Osteoblast (primary cell): ENCODE measurements at regions not wholly inside any gene's neighbourhood (a gene's known extent, or its start where the extent isn't known, plus 50 kb on each side); places are given as distances from the start of the nearest gene placed in this dataset.
A peak's percentile ranks its signal among the peaks of the same experiment; 100 is the strongest.

Experiments used
- DNase-seq: peaks from one replicate; pipeline ENCODE4 v3.0.0; 2011; ENCODE audit warnings: low spot score, mixed read lengths; ENCODE audit not compliant: insufficient read length; ENCODE audit errors: missing footprints
- H2AFZ ChIP-seq: 2 replicates; pipeline ENCODE4 v1.6.0; 2011; ENCODE audit warnings: mild to moderate bottlenecking, low read length
- H3K27ac ChIP-seq: 2 replicates; pipeline ENCODE4 v1.5.1; 2011; ENCODE audit warnings: mild to moderate bottlenecking, low read depth, low read length, moderate library complexity
- H3K27me3 ChIP-seq: 2 replicates; pipeline ENCODE4 v1.6.0; 2012; ENCODE audit warnings: mild to moderate bottlenecking, control low read depth, inconsistent platforms, low read length, moderate library complexity; ENCODE audit not compliant: insufficient read depth
- H3K36me3 ChIP-seq: 2 replicates; pipeline ENCODE4 v1.5.1; 2011; ENCODE audit warnings: mild to moderate bottlenecking, low read length, control low read depth, moderate library complexity; ENCODE audit not compliant: insufficient read depth
- H3K4me1 ChIP-seq: 2 replicates; pipeline ENCODE4 v1.5.1; 2011; ENCODE audit warnings: mild to moderate bottlenecking, low read length, control low read depth, moderate library complexity; ENCODE audit not compliant: insufficient read depth
- H3K4me2 ChIP-seq: 2 replicates; pipeline ENCODE4 v1.6.0; 2011; ENCODE audit warnings: mild to moderate bottlenecking, low read length; ENCODE audit not compliant: insufficient read depth
- H3K4me3 ChIP-seq: fragments of 200-600 bp; sonication (generic); 3 replicates; pipeline ENCODE4 v1.5.1; 2012; ENCODE audit warnings: mild to moderate bottlenecking, low read length, inconsistent platforms; ENCODE audit not compliant: insufficient read depth
- H3K79me2 ChIP-seq: 2 replicates; pipeline ENCODE4 v1.6.0; 2012; ENCODE audit warnings: mild to moderate bottlenecking, low read length, control low read depth, inconsistent platforms; ENCODE audit not compliant: insufficient read depth
- H3K9me3 ChIP-seq: 2 replicates; pipeline ENCODE4 v1.5.1; 2011; ENCODE audit warnings: low read depth, low read length, control low read depth
- H4K20me1 ChIP-seq: 2 replicates; pipeline ENCODE4 v1.6.0; 2012; ENCODE audit warnings: mild to moderate bottlenecking, low read length, control low read depth; ENCODE audit not compliant: insufficient read depth
- TF ChIP-seq, protein P1 (sequence below): IDR thresholded peaks from 2 replicates; pipeline ENCODE4 v1.5.1; 2011; ENCODE audit warnings: mild to moderate bottlenecking, low read depth, low read length, moderate library complexity; ENCODE audit errors: extremely low read depth

DNA sequence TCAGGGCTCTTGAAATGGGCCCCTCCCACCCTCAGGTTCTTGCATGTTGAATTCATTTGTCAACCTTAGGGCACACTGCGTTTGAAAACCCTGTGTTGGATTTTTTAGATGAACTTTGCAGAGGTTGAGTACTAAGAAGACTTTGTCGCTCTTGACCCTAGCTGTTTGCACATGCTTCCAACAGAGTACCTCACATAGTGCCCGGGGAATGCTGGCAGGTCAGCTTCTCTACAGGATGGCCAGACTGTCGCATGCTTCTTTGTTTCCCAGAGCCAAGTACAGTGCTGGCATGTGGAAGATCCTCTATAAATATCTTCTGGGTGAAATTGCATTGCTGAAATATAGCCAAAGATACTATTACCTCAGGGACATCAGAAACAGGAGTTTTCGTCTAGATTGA is 59.9 kb downstream of the FAT3 start:
- DNase-seq: no peak
- no peaks in the 10 kb centered on the region for H3K36me3 ChIP-seq
- H3K27ac ChIP-seq: no peak overlapping the region
- H3K4me1 ChIP-seq: no peaks in the 10 kb centered on the region
- no peak overlapping the region for H2AFZ ChIP-seq
- H3K27me3 ChIP-seq: peaks cover 3% of the 10 kb centered on the region
- TF ChIP-seq, protein P1, sequence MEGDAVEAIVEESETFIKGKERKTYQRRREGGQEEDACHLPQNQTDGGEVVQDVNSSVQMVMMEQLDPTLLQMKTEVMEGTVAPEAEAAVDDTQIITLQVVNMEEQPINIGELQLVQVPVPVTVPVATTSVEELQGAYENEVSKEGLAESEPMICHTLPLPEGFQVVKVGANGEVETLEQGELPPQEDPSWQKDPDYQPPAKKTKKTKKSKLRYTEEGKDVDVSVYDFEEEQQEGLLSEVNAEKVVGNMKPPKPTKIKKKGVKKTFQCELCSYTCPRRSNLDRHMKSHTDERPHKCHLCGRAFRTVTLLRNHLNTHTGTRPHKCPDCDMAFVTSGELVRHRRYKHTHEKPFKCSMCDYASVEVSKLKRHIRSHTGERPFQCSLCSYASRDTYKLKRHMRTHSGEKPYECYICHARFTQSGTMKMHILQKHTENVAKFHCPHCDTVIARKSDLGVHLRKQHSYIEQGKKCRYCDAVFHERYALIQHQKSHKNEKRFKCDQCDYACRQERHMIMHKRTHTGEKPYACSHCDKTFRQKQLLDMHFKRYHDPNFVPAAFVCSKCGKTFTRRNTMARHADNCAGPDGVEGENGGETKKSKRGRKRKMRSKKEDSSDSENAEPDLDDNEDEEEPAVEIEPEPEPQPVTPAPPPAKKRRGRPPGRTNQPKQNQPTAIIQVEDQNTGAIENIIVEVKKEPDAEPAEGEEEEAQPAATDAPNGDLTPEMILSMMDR: no peak
- no peaks in the 10 kb centered on the region for H3K79me2 ChIP-seq
- H3K9me3 ChIP-seq: no peaks in the 10 kb centered on the region
- H4K20me1 ChIP-seq: no peaks in the 10 kb centered on the region
- H3K4me2 ChIP-seq: no peak overlapping the region
- H3K4me3 ChIP-seq: no peak overlapping the region

DNA sequence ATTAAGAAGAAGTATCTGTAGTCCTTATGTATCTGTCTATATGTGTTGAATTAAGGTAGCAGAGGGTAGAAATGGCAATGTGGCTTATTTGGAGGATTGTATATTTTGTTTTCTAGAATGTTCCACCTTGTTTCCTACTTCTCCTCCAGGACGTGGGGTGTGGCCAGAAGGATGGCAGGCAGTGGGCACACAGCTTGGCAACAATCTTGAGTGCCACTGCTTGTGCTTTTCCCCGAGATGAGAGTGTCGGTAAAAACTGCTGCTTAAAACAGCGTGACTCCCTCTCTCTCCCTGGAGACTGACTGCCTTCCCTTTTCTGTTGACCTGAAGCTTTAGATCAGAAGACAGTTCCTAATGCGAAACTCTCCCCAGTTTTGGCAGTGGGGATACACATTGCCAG is 61.2 kb downstream of the FAT3 start:
- Histone ChIP-seq H3K4me2 (no peak overlapping the region), H2AFZ (no peak overlapping the region), H3K36me3 (no peaks in the 10 kb centered on the region), H3K27ac (no peak overlapping the region), H4K20me1 (no peaks in the 10 kb centered on the region), H3K79me2 (no peaks in the 10 kb centered on the region), H3K9me3 (no peaks in the 10 kb centered on the region), H3K4me1 (no peaks in the 10 kb centered on the region), H3K4me3 (no peak overlapping the region), H3K27me3 (peaks cover 3% of the 10 kb centered on the region)
- no peak for DNase-seq
- TF ChIP-seq, protein P1: no peak

DNA sequence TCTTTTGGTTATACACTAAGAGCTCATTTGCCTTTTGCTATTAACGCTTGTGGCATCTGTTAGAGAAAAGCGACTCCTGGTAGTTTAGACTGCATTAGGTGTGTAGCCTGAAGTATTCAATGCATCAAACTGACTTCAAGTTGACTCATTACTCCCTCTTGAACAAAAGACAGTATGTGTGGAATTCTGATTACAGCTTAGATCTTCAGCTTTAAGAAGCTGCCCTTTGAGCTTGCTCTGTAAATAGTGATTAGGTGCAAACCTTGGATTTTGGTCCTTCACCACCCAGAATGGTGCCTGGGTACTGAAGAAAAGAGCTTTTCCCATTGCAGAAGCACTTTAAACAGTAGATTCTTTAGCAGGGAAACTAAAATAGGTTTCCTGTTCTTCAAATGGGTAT is 62.1 kb downstream of the FAT3 start:
- TF ChIP-seq, protein P1: no peak
- Histone ChIP-seq H3K4me1 (no peaks in the 10 kb centered on the region), H3K27me3 (peaks cover 3% of the 10 kb centered on the region), H3K4me3 (no peak overlapping the region), H3K9me3 (no peaks in the 10 kb centered on the region), H4K20me1 (no peaks in the 10 kb centered on the region), H2AFZ (no peak overlapping the region), H3K4me2 (no peak overlapping the region), H3K36me3 (no peaks in the 10 kb centered on the region), H3K27ac (no peak overlapping the region), H3K79me2 (no peaks in the 10 kb centered on the region)
- no peak for DNase-seq

DNA sequence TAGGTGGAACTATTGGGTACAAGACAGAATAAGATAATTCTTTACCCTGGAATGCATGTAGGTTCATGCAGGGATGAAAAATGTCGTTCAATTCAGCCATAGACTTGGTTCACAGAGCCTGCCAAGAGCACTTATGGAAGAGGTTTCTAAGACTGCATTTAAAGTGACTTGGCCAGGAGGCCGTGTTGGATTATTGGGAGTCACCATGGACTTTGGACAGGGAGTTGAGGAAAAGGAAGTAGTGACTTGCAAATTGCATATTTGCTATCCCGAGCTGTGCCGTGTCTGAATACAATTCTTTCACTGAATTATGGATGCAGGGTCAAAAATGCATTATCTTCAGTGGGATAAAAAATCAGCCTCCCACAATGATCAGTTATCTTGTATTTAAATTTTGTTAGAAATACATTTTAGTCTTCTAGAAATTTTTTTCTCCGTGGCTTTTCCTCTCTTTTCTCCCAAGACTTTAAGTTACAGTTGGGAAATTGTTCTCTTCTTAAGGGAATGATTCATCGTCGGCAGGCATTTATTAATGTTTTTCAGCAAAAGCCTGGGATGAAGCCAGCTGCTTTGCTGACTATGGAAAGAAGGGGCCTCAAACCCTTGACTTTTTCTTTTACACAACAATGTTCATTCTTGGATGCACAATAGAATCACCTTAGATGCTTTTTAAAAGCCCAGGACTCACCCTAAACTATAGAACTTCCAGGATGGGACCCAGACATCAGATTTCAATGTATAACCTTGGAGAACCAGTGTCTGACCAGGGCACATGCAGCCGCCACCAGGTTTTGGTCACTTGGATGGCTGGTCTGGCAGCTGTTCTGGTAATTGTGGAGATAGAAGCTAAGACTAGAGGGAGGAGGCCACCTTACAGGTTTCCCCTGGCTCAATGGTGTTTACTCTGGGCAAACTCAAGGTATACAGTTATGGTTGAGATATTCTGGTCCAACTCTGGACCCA is 70.8 kb downstream of the FAT3 start:
- H3K27me3 ChIP-seq: no peaks in the 10 kb centered on the region
- H3K79me2 ChIP-seq: no peaks in the 10 kb centered on the region
- no peaks in the 10 kb centered on the region for H3K9me3 ChIP-seq
- H3K4me1 ChIP-seq: peaks cover 20% of the 10 kb centered on the region
- TF ChIP-seq, protein P1: no peak
- H4K20me1 ChIP-seq: no peaks in the 10 kb centered on the region
- peak overlapping the region; percentile 56 for H3K4me2 ChIP-seq
- no peak for DNase-seq
- H3K36me3 ChIP-seq: no peaks in the 10 kb centered on the region
- H3K27ac ChIP-seq: no peak overlapping the region
- peak overlapping the region; percentile 24 for H3K4me3 ChIP-seq
- peak overlapping the region; percentile 24 for H2AFZ ChIP-seq
